ENCODE measurements at regions not wholly inside any gene's neighbourhood (a gene's known extent, or its start where the extent isn't known, plus 50 kb on each side); places are given as distances from the start of the nearest gene placed in this dataset.
A peak's percentile ranks its signal among the peaks of the same experiment; 100 is the strongest.

GRCh38 chr17:77001487-77001886, 133.3 kb downstream of the MGAT5B start:
- DNase-seq: no peak

DNA sequence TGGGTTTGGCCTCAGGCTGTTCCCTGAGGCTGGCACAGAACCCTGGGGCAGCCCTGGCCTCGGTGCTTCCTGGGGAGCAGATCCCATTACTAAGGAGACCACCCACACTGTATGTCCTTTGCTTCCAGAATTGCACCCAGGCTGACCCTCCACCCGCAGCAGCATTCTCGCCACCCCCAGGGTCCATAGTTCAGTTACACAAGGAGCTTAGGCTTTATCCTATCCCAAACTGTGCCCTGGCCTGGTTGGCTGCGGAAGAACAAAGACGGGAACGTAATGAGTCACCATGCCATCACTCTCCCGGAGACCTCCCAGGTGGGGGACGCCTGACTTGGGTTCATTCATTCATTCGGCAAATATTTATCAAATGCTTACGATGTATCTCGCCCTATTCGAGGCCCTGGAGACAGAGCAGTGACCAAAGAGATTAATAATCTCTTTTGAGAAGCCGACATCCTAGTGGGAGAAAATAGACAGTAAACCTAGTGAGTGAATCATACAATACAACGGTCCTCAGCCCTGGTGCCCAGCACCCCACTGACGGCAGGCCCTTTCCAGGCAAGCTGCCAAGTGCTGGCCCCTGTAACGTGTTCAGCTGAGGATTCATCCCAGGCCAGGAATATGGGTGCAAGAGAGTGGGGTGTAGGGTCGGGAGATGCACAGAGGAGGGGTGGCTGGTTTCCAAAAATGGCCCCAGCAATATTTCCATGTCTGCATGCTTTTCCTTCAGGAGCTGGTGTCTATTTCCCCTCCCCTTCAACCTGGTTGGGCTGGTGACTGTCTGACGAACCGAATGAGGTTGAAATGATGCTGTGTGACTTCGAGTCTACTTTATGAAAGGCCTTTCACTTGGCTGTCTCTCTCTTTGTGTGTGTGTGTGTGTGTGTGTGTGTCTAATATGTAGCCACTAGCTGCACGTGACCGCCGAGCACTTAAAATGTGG, 134.2 kb downstream of the MGAT5B start:
- DNase-seq: no peak

DNA sequence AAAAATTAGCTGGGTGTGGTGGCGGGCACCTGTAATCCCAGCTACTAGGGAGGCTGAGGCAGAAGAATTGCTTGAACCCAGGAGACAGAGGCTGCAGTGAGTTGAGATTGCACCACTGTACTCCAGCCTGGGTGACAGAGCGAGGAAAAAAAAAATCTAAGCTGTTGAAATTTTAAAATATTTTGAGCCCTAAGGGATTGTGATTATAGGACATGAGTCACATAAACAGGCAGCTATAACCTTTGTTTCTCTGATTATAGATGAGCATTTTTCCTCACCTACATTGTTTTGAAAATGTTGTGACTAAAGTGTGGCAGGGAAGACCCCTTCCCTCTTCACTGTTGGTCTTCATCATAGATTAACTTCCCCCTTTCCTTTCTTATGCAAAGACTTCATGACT, 135.5 kb downstream of the MGAT5B start:
- no peak for DNase-seq

- no peak for DNase-seq
Observed at GRCh38 chr17:77006971-77007649, 133.7 kb upstream of the SEC14L1 start.

- DNase-seq: no peak
Observed at GRCh38 chr17:77009877-77010276, 130.9 kb upstream of the SEC14L1 start.

GRCh38 chr17:77010667-77011066, 130.1 kb upstream of the SEC14L1 start:
- no peak for DNase-seq

GRCh38 chr17:77011173-77012011, 129.4 kb upstream of the SEC14L1 start:
- DNase-seq: peak; percentile 13

DNA sequence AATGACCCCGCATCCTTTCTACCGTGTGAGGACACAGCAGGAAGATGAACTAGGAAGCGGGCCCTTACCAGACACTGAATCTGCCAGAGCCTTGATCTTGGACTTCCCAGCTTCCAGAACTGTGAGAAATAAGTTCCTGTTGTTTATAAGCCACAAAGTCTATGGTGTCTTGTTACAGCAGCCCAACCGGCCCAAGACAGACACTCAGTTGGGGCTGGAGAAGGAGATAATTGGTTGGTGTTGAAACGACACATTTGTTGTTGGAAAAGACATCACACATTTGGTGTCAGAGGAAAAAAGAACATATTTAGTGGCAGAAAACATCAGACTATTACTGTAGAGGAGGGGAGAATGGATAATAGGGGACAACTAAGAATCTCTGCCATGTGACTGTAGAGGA, 122.3 kb upstream of the SEC14L1 start:
- DNase-seq: no peak

- DNase-seq: no peak
Observed at GRCh38 chr17:77019893-77020379, 120.8 kb upstream of the SEC14L1 start.

DNA sequence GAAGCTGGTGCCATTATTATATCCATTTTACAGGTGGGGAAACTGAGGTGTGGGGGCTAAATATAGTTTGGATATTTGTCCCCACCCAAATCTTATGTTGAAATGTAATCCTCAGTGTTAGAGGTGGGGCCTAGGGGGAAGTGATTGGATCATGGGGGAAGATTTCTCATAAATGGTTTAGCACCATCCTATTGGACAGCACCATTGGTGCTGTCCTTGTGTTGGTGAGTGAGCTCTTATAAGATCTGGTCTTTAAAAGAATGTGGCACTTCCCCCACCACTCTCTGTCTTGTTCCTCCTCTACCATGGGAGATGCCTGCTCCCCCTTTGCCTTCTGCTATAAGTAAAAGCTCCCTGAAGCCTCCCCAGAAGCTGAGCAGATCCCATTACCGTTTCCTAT, 119.8 kb upstream of the SEC14L1 start:
- no peak for DNase-seq

- no peak for DNase-seq
Observed at GRCh38 chr17:77022766-77023165, 118.0 kb upstream of the SEC14L1 start.

- DNase-seq: no peak
Observed at GRCh38 chr17:77025781-77026180, 115.0 kb upstream of the SEC14L1 start.

DNA sequence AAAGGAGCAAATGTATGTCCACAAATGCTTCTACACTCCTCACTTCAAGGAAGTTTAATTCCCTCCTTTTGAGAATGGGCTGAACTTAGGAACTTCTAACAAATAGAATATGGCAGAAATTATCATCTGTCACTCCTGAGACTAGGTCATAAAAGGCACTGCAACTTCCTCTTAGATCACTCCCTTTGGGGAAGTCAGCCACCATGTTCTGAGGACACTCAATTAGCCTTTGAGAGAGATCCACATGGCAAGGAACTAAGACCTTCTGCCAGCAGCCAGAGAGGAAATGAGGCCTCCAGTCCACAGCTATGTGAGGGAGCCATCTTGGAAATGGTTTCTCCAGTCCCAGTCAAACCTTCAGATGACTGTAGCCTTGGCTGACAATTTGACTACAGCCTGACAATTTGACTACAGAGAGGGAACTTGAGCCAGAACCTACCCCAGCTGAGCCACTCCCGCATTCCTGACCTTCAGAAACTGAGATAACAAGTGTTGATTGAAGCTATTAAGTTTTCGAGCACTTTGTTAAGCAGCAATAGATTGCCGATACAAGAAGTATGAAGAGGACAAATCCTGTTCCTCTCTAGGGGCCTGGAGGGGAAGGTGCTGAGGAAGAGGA, 113.4 kb upstream of the SEC14L1 start:
- no peak for DNase-seq

- no peak for DNase-seq
Observed at GRCh38 chr17:77028900-77029299, 111.9 kb upstream of the SEC14L1 start.

DNA sequence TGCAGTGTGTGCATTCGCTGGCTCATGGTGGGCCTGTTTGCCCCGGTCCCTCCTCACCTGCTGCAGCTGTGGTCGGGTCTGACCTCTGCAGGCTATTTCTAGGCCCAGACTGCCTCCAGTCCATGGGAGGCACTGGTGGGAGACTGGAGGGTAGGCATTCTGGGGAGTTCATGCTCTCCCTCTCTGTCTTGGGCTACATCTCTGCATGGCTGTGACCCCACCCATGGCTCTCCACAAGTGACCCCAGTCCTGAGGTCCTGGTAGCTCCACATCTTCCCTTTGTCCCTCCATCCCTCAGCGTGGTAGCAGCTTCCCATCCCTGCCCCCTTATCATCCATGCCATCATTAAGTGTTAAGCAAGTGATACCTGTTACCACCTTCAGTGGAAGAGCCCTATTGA, 107.8 kb upstream of the SEC14L1 start:
- DNase-seq: no peak

DNA sequence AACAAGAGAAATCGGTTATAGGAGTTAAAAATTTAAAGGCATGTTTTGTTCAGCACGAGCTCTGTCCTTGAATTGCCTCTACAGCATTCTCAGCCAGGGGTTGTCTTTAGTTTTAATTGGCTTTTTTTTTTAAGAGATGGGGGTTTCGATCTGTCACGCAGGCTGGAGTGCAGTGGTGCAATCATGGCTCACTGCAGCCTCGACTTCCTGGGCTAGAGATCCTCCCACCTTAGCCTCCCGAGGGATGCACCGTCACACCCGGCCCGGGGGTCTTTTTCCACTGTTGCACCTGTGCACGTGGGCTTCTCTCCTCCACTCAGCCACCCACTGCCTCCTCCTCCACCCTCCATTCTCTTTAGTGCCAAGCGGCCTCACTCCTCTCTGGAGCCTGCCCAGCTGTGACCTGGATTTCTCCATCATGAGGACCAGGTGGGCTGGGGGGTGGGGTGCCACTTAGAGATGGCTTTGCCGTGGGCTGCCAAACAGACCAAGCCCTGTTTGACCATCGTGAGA, 106.8 kb upstream of the SEC14L1 start:
- no peak for DNase-seq

DNA sequence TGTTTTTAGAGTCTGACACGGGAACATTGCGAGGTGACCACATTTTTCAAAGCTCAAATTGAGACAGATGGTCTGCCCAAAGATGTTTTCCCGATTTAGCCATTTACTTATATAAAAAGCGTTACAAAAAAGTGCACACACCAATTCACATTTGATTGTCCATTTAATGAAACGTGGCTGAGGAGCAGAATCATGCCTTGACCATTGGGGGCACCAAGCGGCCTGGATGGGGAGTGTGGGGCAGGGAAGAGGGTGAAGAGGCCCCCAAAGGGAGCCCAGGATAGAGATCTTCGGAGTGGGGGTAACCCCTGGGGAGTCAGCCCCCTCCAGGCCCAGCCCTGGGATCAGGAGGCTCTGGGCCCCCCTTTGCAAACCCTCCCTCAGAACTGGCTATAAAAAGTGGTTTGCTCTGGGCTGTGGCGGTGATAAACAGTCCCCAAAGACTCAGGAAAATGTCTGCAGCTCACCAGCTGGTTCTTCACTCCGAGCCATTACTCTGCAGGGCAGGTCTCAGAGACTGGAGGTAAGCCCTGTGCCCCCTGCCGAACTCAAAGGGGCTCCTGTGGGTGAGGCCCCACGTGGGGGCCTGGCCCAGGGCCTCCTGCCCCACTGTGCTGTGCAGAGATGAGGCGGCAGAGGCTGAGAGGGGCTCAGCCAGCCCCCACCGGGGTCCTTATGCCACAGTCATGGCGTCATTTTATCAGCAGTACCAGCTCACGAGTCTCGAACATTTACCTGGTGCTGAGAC, 105.9 kb upstream of the SEC14L1 start:
- DNase-seq: no peak

DNA sequence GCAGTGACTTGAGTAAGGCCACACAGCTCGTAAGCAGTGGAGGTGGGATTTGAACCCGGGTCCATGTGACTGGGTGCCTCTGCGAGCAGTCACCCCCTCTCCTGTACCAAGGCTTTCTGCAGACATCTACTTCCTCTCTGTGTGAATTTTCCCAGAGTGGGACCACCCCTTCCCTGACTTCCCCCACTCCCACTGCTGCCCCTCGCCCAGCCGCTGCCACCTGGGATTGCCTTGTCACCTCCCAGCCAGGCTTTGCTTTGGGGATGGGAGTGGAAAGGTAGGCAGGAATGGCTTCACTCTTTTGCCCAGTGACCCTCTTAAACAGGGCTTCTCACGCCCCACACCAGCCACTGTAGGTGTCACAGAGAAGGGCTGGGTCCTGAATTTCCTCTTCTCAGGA, 105.2 kb upstream of the SEC14L1 start:
- DNase-seq: no peak

DNA sequence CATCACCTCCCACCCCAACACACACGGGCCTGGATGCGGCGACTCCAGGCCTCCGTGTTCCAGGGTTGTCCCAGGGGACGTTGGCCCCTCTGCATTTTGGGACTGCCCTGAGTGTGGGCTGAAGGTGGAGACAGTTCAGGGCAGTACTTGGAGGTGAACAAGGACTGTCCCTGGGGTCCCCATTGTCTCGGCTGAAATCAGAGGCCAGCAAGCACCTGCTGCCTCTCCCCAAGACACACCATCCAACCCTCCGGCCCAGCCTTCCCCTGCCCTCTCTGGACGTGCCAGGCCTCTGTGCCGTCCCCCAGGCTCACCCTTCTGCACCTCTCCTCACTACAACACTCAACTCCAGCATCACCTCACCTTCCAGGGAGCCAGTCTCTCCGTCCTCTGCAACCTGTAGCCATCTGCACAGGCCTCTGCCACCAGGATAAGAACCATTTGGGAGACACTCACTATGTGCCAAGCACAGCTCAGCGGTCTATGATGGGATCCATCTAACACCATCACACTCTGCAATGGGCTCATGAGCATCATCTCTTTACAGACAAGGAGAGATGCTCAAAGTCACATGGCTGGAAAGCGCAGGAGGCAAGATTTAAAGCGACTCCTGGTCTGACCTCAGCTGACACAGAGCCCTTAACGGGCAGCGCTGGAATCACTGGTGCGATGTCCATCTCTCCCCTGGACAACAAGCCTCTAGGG, 104.5 kb upstream of the SEC14L1 start:
- no peak for DNase-seq

DNA sequence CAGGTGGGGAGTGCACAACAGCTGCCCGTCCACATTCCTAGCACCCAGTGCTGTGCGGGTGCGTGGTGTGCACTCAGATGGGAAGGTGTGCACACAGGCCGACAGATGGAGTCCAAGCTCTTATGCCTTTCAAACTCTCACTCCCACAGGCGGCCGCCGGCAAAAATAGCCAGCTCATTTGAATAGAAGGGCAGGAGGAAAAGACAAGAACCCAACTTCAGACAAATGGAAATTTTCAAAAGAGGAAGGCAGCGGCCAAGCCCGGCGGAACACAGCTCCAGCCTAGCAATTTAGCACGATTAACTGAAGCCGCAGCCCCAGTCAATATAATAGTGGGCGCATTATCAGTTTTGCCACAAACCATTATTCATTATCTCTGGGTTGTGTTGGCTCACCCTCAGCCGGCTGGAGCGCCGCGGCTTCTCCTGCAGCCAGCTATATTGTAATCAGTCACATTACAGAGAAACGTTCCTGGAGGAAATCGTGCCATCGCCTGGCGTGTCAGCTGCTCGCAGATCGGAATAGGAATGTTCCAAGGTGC, 103.9 kb upstream of the SEC14L1 start:
- DNase-seq: no peak

GRCh38 chr17:77037943-77038342, 102.8 kb upstream of the SEC14L1 start:
- DNase-seq: no peak
